ENCODE measurements at regions not wholly inside any gene's neighbourhood (a gene's known extent, or its start where the extent isn't known, plus 50 kb on each side); places are given as distances from the start of the nearest gene placed in this dataset.

DNA sequence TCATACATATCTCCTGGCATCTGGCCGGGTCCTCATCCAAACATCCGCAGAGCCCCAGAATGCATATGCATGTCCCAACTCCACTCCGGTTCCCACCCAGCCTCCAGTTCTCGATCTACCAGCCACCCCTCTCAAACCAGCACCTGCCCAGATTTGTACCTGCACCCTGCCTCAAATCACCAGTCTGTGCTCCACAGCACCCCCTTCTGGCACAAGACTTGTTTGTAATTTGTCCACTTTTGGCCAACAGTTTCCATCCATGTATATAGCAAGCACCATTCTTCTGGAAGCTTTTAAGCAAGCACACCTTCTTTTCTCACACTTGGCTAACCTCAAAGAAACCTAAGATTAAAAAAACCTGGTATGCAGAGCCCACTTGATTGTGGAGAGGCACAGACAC, 644.1 kb downstream of the MID1IP1 start:
- no peak overlapping the region for H3K4me3 ChIP-seq (replicated peaks in 1 of 2; ENCODE audit: low read depth in 2 of 2, low read length in 2 of 2)
- no peak for DNase-seq (ENCODE audit: low read depth in 2 of 2)
- TF ChIP-seq, protein P1, sequence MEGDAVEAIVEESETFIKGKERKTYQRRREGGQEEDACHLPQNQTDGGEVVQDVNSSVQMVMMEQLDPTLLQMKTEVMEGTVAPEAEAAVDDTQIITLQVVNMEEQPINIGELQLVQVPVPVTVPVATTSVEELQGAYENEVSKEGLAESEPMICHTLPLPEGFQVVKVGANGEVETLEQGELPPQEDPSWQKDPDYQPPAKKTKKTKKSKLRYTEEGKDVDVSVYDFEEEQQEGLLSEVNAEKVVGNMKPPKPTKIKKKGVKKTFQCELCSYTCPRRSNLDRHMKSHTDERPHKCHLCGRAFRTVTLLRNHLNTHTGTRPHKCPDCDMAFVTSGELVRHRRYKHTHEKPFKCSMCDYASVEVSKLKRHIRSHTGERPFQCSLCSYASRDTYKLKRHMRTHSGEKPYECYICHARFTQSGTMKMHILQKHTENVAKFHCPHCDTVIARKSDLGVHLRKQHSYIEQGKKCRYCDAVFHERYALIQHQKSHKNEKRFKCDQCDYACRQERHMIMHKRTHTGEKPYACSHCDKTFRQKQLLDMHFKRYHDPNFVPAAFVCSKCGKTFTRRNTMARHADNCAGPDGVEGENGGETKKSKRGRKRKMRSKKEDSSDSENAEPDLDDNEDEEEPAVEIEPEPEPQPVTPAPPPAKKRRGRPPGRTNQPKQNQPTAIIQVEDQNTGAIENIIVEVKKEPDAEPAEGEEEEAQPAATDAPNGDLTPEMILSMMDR (IDR thresholded peaks at IDR 0.05; ENCODE audit: low read depth, low read length), result no peak

- DNase-seq (ENCODE audit: low read depth in 2 of 2), result no peak
- TF ChIP-seq, protein P1 (IDR thresholded peaks at IDR 0.05; ENCODE audit: low read depth, low read length), result no peak
- H3K4me3 ChIP-seq (replicated peaks in 1 of 2; ENCODE audit: low read depth in 2 of 2, low read length in 2 of 2), result no peak overlapping the region
Measured at GRCh38 chrX:39449352-39449751, 648.1 kb downstream of the MID1IP1 start.

GRCh38 chrX:39450234-39450977, 647.4 kb downstream of the BCOR start:
- no peak overlapping the region for H3K4me3 ChIP-seq (replicated peaks in 1 of 2; ENCODE audit: low read depth in 2 of 2, low read length in 2 of 2)
- TF ChIP-seq, protein P1 (IDR thresholded peaks at IDR 0.05; ENCODE audit: low read depth, low read length), result no peak
- DNase-seq (ENCODE audit: low read depth in 2 of 2), result no peak

DNA sequence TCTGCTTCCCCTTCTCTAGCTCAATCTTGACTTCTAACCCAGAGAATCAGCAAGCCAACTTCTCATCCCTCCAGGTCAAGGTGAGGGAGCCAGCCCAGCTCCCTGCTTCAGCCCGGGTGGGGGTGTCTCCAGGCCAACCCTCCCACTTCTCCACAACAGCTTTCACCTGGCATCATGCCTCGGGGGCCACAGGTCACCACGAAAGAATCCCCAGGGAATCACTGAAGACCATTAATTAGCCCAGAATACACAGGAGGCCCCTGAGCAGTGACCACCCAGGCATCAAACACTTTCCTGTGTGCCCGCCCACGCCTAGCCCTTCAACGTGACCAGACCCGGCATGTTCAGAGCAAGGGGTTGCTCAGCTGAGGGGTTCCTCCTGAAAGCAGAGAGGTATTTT, 646.7 kb downstream of the BCOR start:
- no peak for DNase-seq (ENCODE audit: low read depth in 2 of 2)
- no peak overlapping the region for H3K4me3 ChIP-seq (replicated peaks in 1 of 2; ENCODE audit: low read depth in 2 of 2, low read length in 2 of 2)
- TF ChIP-seq, protein P1 (IDR thresholded peaks at IDR 0.05; ENCODE audit: low read depth, low read length), result no peak

DNA sequence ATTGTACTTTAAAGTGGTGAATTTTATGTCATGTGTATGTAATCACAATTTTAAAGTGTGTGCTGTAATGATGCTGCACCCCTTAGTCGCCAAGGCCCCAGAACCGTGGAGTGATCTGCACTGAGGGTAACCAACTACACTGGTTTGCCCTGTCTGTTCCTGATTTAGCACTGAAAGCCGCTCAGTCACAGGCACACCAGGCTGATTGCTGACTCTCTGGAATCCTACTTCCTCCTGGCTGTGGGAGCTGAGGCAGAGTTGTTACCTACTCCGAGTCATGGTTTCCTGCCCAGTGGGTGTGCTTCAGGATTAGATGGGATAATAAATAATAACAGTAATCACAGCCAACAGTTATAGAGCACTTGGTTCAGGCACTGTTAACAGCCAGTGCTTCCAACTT, 645.4 kb downstream of the BCOR start:
- TF ChIP-seq, protein P1 (IDR thresholded peaks at IDR 0.05; ENCODE audit: low read depth, low read length), result no peak
- no peak for DNase-seq (ENCODE audit: low read depth in 2 of 2)

GRCh38 chrX:39453889-39454621, 643.7 kb downstream of the BCOR start:
- H3K4me3 ChIP-seq (replicated peaks in 1 of 2; ENCODE audit: low read depth in 2 of 2, low read length in 2 of 2), result no peak overlapping the region
- DNase-seq (ENCODE audit: low read depth in 2 of 2), result no peak
- TF ChIP-seq, protein P1 (IDR thresholded peaks at IDR 0.05; ENCODE audit: low read depth, low read length), result no peak

More for the DNA sequence above, 645.4 kb downstream of the BCOR start:
- no peak overlapping the region for H3K4me3 ChIP-seq (replicated peaks in 1 of 2; ENCODE audit: low read depth in 2 of 2, low read length in 2 of 2)

Data from cardiac fibroblast (primary cell).